ENCODE measurements at regions not wholly inside any gene's neighbourhood (a gene's known extent, or its start where the extent isn't known, plus 50 kb on each side); places are given as distances from the start of the nearest gene placed in this dataset.

GRCh38 chr1:90561103-90561783, 155.9 kb downstream of the BARHL2 start:
- H3K4me3 ChIP-seq (ENCODE audit: low read depth, low read length) = no peak overlapping the region
- TF ChIP-seq MAX (IDR thresholded peaks at IDR 0.05; ENCODE audit: low read depth, low read length) = no peak
- TF ChIP-seq, protein P1, sequence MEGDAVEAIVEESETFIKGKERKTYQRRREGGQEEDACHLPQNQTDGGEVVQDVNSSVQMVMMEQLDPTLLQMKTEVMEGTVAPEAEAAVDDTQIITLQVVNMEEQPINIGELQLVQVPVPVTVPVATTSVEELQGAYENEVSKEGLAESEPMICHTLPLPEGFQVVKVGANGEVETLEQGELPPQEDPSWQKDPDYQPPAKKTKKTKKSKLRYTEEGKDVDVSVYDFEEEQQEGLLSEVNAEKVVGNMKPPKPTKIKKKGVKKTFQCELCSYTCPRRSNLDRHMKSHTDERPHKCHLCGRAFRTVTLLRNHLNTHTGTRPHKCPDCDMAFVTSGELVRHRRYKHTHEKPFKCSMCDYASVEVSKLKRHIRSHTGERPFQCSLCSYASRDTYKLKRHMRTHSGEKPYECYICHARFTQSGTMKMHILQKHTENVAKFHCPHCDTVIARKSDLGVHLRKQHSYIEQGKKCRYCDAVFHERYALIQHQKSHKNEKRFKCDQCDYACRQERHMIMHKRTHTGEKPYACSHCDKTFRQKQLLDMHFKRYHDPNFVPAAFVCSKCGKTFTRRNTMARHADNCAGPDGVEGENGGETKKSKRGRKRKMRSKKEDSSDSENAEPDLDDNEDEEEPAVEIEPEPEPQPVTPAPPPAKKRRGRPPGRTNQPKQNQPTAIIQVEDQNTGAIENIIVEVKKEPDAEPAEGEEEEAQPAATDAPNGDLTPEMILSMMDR (IDR thresholded peaks at IDR 0.05; ENCODE audit: low read depth, low read length) = no peak
- DNase-seq (ENCODE audit: low read depth) = no peak

GRCh38 chr1:90558754-90559378, 158.2 kb downstream of the BARHL2 start:
- no peak for TF ChIP-seq MYC (IDR thresholded peaks at IDR 0.05; ENCODE audit: low read depth, low read length)
- DNase-seq (ENCODE audit: low read depth) = no peak
- H3K4me3 ChIP-seq (ENCODE audit: low read depth, low read length) = no peak overlapping the region

DNA sequence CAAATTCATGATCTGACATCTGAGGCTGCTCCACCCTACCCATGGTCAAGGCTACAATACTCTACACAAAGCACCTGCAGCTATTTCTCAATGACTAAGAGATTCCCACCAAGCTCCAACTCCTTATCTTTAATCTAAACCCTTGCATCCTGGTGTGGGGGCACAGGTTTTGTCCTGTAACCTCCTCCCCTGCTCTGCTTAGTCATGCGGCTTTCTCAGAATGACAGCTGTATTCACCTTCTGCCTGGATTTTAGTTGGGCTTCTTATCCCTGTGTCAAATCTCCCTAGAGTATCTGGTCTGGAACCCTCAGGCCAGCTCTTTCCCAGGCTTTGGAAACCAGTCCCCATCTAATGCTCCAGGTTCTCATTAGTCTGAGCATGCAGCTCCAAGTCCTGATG, 159.0 kb downstream of the BARHL2 start:
- no peak overlapping the region for H3K4me3 ChIP-seq (ENCODE audit: low read depth, low read length)
- TF ChIP-seq MAX (IDR thresholded peaks at IDR 0.05; ENCODE audit: low read depth, low read length) = no peak
- TF ChIP-seq MYC (IDR thresholded peaks at IDR 0.05; ENCODE audit: low read depth, low read length) = no peak
- TF ChIP-seq, protein P1 (IDR thresholded peaks at IDR 0.05; ENCODE audit: low read depth, low read length) = no peak
- no peak for TF ChIP-seq POLR2A (IDR thresholded peaks at IDR 0.05; ENCODE audit: extremely low read depth, insufficient read length)
- DNase-seq (ENCODE audit: low read depth) = no peak

GRCh38 chr1:90557706-90558105, 159.4 kb downstream of the BARHL2 start:
- DNase-seq (ENCODE audit: low read depth) = no peak

DNA sequence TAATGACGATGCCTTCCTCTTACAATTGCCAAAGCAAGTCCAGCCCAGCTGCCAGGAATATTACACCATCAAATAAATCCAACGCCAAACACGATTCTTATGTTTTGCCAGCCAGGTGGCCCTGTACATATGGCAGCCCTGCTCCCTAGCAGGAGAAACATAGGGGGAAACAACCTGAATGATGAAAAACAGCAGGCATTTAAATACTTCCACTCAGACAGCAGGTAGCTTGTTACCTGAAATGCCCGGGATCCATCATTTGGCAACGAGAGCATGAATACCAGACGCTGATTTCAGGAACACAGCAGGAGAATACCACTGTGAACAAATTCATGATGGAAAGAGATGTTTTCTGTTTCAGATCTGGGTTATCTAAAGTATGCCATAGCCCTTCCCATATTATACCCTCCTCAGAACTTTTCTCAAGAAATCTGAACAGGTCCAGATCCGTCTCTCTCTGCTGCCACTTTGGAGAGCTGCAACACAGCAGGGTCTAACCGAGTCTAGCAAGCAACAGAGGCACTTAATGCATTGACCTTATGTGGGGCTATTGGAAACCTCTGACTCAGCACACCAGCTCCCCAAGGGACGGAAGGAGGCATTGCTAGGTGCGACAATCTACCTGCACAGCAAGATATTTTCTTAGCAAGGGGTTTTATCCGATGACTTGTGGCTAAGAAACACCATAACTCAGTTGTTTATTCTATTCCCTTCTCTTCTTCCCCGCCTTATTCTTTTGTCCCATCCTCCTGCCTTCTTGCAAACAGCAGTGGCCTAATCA, 166.3 kb downstream of the BARHL2 start:
- H3K4me3 ChIP-seq (ENCODE audit: low read depth, low read length) = no peak overlapping the region
- TF ChIP-seq MYC (IDR thresholded peaks at IDR 0.05; ENCODE audit: low read depth, low read length) = no peak
- no peak for DNase-seq (ENCODE audit: low read depth)

More at GRCh38 chr1:90557706-90558105, 159.4 kb downstream of the BARHL2 start:
- H3K4me3 ChIP-seq (ENCODE audit: low read depth, low read length) = no peak overlapping the region
- TF ChIP-seq MYC (IDR thresholded peaks at IDR 0.05; ENCODE audit: low read depth, low read length) (no peak), MAX (IDR thresholded peaks at IDR 0.05; ENCODE audit: low read depth, low read length) (no peak), POLR2A (IDR thresholded peaks at IDR 0.05; ENCODE audit: extremely low read depth, insufficient read length) (no peak)
- TF ChIP-seq, protein P1 (IDR thresholded peaks at IDR 0.05; ENCODE audit: low read depth, low read length) = no peak

DNA sequence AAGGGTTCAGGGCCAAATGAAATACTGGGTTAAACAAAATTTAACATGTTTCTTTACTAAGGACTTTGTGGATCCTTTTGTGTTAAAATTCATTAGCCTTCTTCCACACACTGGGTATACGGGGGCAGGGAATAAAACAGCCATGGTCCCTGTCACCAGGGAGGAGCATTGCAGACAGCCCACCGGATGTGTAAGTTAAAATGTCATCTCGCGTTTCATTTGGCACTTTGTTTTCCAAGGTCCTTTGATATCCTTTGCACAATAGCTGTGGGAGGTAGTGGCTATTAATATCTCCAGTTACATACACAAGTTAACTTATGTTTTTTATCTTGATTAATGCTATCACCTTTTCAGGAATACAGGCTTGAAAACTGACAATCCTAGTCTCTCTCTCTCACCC, 172.7 kb downstream of the BARHL2 start:
- TF ChIP-seq, protein P1 (IDR thresholded peaks at IDR 0.05; ENCODE audit: low read depth, low read length) = no peak
- no peak for TF ChIP-seq POLR2A (IDR thresholded peaks at IDR 0.05; ENCODE audit: extremely low read depth, insufficient read length)
- no peak for TF ChIP-seq MYC (IDR thresholded peaks at IDR 0.05; ENCODE audit: low read depth, low read length)
- no peak for TF ChIP-seq MAX (IDR thresholded peaks at IDR 0.05; ENCODE audit: low read depth, low read length)
- no peak for DNase-seq (ENCODE audit: low read depth)
- no peak overlapping the region for H3K4me3 ChIP-seq (ENCODE audit: low read depth, low read length)
